ENCODE measurements at regions not wholly inside any gene's neighbourhood (a gene's known extent, or its start where the extent isn't known, plus 50 kb on each side); places are given as distances from the start of the nearest gene placed in this dataset.

DNA sequence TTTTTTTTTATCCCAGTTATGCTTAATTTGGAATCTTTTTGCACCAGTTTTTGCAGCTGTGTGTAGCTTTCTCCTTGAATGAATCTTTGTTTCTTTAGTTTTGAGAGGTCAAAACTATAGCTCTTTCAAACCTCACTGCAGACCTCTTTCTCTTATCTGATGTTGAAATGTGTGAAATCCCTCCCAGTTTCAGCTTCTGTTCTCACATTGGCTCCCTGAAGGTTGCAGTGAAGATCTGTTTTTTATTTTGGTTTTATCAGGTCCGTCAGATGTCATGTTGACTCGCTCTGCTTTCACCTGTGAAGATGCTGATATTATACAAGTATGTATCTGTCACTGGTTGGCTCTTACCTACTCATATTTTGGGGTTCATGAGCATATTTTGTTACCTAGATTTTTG lies 372.0 kb downstream of the RFC3 start:
- DNase-seq (ENCODE audit: low read depth), result no peak
- TF ChIP-seq MYC (IDR thresholded peaks at IDR 0.05; ENCODE audit: low read depth, low read length) (no peak), POLR2A (IDR thresholded peaks at IDR 0.05; ENCODE audit: extremely low read depth, insufficient read length) (no peak), MAX (IDR thresholded peaks at IDR 0.05; ENCODE audit: low read depth, low read length) (no peak)
- TF ChIP-seq, protein P1, sequence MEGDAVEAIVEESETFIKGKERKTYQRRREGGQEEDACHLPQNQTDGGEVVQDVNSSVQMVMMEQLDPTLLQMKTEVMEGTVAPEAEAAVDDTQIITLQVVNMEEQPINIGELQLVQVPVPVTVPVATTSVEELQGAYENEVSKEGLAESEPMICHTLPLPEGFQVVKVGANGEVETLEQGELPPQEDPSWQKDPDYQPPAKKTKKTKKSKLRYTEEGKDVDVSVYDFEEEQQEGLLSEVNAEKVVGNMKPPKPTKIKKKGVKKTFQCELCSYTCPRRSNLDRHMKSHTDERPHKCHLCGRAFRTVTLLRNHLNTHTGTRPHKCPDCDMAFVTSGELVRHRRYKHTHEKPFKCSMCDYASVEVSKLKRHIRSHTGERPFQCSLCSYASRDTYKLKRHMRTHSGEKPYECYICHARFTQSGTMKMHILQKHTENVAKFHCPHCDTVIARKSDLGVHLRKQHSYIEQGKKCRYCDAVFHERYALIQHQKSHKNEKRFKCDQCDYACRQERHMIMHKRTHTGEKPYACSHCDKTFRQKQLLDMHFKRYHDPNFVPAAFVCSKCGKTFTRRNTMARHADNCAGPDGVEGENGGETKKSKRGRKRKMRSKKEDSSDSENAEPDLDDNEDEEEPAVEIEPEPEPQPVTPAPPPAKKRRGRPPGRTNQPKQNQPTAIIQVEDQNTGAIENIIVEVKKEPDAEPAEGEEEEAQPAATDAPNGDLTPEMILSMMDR (IDR thresholded peaks at IDR 0.05; ENCODE audit: low read depth, low read length), result no peak
- no peak overlapping the region for H3K4me3 ChIP-seq (ENCODE audit: low read depth, low read length)

DNA sequence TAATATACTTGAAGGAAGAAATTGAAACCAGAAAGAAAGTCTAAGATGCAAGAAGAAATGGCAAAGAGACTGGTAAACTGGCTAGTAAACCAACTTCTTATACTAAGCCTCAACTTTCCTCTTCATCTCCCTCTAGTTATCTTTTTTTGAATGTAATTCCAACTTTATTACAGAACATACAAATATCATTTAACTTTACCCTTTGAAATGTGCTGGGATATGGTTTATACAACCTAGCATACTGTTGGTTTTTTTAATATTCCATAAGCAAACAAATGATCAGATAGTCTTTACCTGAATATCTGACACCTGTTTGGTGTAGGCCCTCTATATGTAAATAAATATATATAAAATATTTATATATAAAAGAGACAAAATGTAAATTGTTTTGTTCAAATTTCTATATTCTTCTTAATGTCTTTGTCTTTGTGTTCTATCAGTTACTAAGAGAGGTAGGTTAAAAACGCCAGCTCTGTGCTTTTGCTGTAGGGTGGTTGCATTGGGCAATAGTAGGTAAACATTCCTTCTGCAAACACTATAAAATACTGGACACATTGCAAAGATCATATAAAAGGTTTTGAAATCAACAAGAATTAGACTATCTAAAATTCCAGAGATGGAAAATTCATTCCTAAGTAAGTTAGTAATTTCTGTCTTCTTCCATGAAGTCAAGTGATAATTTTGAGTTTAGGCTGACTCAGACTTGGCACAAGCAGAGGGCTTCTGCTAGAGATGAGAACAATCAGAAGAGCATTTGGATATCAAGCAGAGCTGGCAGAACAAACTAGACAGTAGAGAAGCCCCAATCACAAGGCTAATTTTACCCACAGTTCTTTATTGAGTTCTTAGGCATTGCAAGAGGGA lies 383.3 kb downstream of the RFC3 start:
- TF ChIP-seq MYC (IDR thresholded peaks at IDR 0.05; ENCODE audit: low read depth, low read length) (no peak), POLR2A (IDR thresholded peaks at IDR 0.05; ENCODE audit: extremely low read depth, insufficient read length) (no peak), MAX (IDR thresholded peaks at IDR 0.05; ENCODE audit: low read depth, low read length) (no peak)
- TF ChIP-seq, protein P1 (IDR thresholded peaks at IDR 0.05; ENCODE audit: low read depth, low read length), result no peak
- DNase-seq (ENCODE audit: low read depth), result no peak
- no peak overlapping the region for H3K4me3 ChIP-seq (ENCODE audit: low read depth, low read length)

GRCh38 chr13:34207334-34207733 lies 389.4 kb downstream of the RFC3 start:
- no peak for DNase-seq (ENCODE audit: low read depth)
- TF ChIP-seq POLR2A (IDR thresholded peaks at IDR 0.05; ENCODE audit: extremely low read depth, insufficient read length), result no peak
- TF ChIP-seq MAX (IDR thresholded peaks at IDR 0.05; ENCODE audit: low read depth, low read length), result no peak
- TF ChIP-seq, protein P1 (IDR thresholded peaks at IDR 0.05; ENCODE audit: low read depth, low read length), result no peak
- no peak for TF ChIP-seq MYC (IDR thresholded peaks at IDR 0.05; ENCODE audit: low read depth, low read length)
- H3K4me3 ChIP-seq (ENCODE audit: low read depth, low read length), result no peak overlapping the region

- DNase-seq (ENCODE audit: low read depth), result no peak
- no peak overlapping the region for H3K4me3 ChIP-seq (ENCODE audit: low read depth, low read length)
- TF ChIP-seq MAX (IDR thresholded peaks at IDR 0.05; ENCODE audit: low read depth, low read length) (no peak), POLR2A (IDR thresholded peaks at IDR 0.05; ENCODE audit: extremely low read depth, insufficient read length) (no peak), MYC (IDR thresholded peaks at IDR 0.05; ENCODE audit: low read depth, low read length) (no peak)
- TF ChIP-seq, protein P1 (IDR thresholded peaks at IDR 0.05; ENCODE audit: low read depth, low read length), result no peak
Measured at GRCh38 chr13:34207872-34208271, 389.9 kb downstream of the RFC3 start.

DNA sequence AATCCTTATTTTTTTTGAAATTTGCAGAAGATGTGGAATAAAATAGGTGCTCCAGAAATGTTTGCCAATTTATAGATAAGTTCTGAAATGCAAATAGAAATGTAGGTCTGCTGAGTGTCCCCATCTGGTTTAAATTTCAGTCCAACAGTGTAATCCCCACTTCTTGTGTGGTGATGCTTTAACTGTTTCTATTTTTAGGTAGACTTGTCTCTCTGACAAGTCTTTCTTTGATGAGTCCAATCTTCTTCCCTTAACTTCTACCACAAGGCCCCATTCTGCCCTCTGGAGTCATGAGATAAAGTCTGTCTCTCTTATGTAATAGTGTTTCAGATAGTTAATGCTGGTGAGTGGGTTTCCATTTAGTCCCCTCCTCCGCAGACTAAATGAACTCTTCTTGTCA lies 390.4 kb downstream of the RFC3 start:
- TF ChIP-seq MAX (IDR thresholded peaks at IDR 0.05; ENCODE audit: low read depth, low read length) (no peak), MYC (IDR thresholded peaks at IDR 0.05; ENCODE audit: low read depth, low read length) (no peak), POLR2A (IDR thresholded peaks at IDR 0.05; ENCODE audit: extremely low read depth, insufficient read length) (no peak)
- TF ChIP-seq, protein P1 (IDR thresholded peaks at IDR 0.05; ENCODE audit: low read depth, low read length), result no peak
- DNase-seq (ENCODE audit: low read depth), result no peak
- H3K4me3 ChIP-seq (ENCODE audit: low read depth, low read length), result no peak overlapping the region
